GM21786 (cell line): ENCODE measurements at regions not wholly inside any gene's neighbourhood (a gene's known extent, or its start where the extent isn't known, plus 50 kb on each side); places are given as distances from the start of the nearest gene placed in this dataset.
A peak's percentile ranks its signal among the peaks of the same experiment; 100 is the strongest.
"Not testable (repeated sequence)": the region's sequence is repeated elsewhere in the genome, so short reads cannot be mapped to it uniquely, and the experiment has no call there.

ENCODE experiments used
- ATAC-seq: cut with Tn5 transposase; IDR thresholded peaks from one replicate; pipeline ENCODE4 v1.9.1; 2021; ENCODE audit not compliant: unreplicated experiment

GRCh38 chr6:114718186-114718585 is 375.4 kb upstream of the HS3ST5 start:
- ATAC-seq, result no peak

GRCh38 chr6:114714836-114715507 is 372.1 kb upstream of the HS3ST5 start:
- peak; percentile 46 for ATAC-seq

- ATAC-seq, result no peak
These were observed 370.9 kb upstream of the HS3ST5 start for GRCh38 chr6:114713690-114714089.

GRCh38 chr6:114712129-114712662 is 369.4 kb upstream of the HS3ST5 start:
- ATAC-seq, result peak; percentile 28

- no peak for ATAC-seq
These were observed 364.3 kb upstream of the HS3ST5 start for GRCh38 chr6:114707081-114707620.

- no peak for ATAC-seq
These were observed 347.8 kb upstream of the HS3ST5 start for GRCh38 chr6:114690625-114691024.

- ATAC-seq, result no peak
These were observed 316.7 kb upstream of the HS3ST5 start for GRCh38 chr6:114659513-114659912.

GRCh38 chr6:114651611-114652010 is 308.8 kb upstream of the HS3ST5 start:
- ATAC-seq, result no peak

GRCh38 chr6:114650891-114651290 is 308.1 kb upstream of the HS3ST5 start:
- no peak for ATAC-seq

GRCh38 chr6:114649298-114649697 is 306.5 kb upstream of the HS3ST5 start:
- ATAC-seq, result no peak

- ATAC-seq, result no peak
These were observed 306.0 kb upstream of the HS3ST5 start for GRCh38 chr6:114648847-114649246.

- ATAC-seq, result no peak
These were observed 295.5 kb upstream of the HS3ST5 start for GRCh38 chr6:114638341-114638740.

- no peak for ATAC-seq
These were observed 291.2 kb upstream of the HS3ST5 start for GRCh38 chr6:114634016-114634415.

GRCh38 chr6:114626226-114626625 is 283.4 kb upstream of the HS3ST5 start:
- ATAC-seq, result not testable (repeated sequence)

- no peak for ATAC-seq
These were observed 276.9 kb upstream of the HS3ST5 start for GRCh38 chr6:114619621-114620200.

GRCh38 chr6:114611696-114612095 is 268.9 kb upstream of the HS3ST5 start:
- no peak for ATAC-seq

GRCh38 chr6:114608091-114608490 is 265.3 kb upstream of the HS3ST5 start:
- no peak for ATAC-seq

- no peak for ATAC-seq
These were observed 262.8 kb upstream of the HS3ST5 start for GRCh38 chr6:114605656-114606055.

- no peak for ATAC-seq
These were observed 257.6 kb upstream of the HS3ST5 start for GRCh38 chr6:114600381-114600780.

GRCh38 chr6:114595591-114595990 is 252.8 kb upstream of the HS3ST5 start:
- ATAC-seq, result no peak

- no peak for ATAC-seq
These were observed 252.4 kb upstream of the HS3ST5 start for GRCh38 chr6:114595186-114595585.

GRCh38 chr6:114592506-114592905 is 249.7 kb upstream of the HS3ST5 start:
- no peak for ATAC-seq
